GM06990 (cell line): ENCODE measurements at regions not wholly inside any gene's neighbourhood (a gene's known extent, or its start where the extent isn't known, plus 50 kb on each side); places are given as distances from the start of the nearest gene placed in this dataset.

Experiments used
- DNase-seq: peaks from one replicate; pipeline ENCODE4 v3.0.0-alpha.2; 2011; ENCODE audit not compliant: insufficient read length; ENCODE audit errors: extremely low read depth
- H3K27me3 ChIP-seq: replicated peaks from 2 replicates; pipeline ENCODE4 v1.6.0; 2011; ENCODE audit warnings: low read length; ENCODE audit not compliant: control insufficient read depth, insufficient read depth
- H3K36me3 ChIP-seq: 2 replicates; pipeline ENCODE4 v1.5.1; 2011; ENCODE audit warnings: low read length; ENCODE audit not compliant: control insufficient read depth, insufficient read depth
- H3K4me3 ChIP-seq: replicated peaks from 2 replicates; pipeline ENCODE4 v1.5.1; 2011; ENCODE audit warnings: low read depth, mild to moderate bottlenecking, control low read depth, low read length
- TF ChIP-seq, protein P1 (sequence below): IDR thresholded peaks from 2 replicates; pipeline ENCODE4 v1.5.1; 2011; ENCODE audit warnings: low read length, control low read depth, mild to moderate bottlenecking, inconsistent platforms; ENCODE audit not compliant: insufficient read depth, poor library complexity, severe bottlenecking

DNA sequence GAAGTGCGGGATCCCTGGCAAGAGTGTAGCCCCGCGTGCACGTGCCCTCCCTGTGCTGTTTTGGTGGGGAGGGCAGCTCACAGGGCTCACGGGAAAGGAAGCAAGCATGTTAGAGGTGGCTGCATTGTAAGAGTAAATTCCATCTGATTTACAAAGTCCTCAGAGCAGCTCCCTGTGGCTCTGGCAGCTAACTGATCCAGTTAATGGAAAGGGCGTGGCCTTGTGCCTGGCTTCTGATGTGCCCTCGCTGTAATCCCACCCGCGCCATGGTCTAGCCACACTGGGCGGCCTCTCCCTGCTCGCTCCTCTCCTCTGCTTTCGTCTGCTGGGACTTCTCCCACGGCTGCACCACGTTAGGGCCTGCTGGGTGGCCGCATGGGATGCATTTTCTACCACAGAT lies 258.5 kb downstream of the FGF9 start:
- H3K4me3 ChIP-seq = no peak overlapping the region
- no peaks in the 10 kb centered on the region for H3K36me3 ChIP-seq
- H3K27me3 ChIP-seq = no peaks in the 10 kb centered on the region
- no peak for DNase-seq
- TF ChIP-seq, protein P1, sequence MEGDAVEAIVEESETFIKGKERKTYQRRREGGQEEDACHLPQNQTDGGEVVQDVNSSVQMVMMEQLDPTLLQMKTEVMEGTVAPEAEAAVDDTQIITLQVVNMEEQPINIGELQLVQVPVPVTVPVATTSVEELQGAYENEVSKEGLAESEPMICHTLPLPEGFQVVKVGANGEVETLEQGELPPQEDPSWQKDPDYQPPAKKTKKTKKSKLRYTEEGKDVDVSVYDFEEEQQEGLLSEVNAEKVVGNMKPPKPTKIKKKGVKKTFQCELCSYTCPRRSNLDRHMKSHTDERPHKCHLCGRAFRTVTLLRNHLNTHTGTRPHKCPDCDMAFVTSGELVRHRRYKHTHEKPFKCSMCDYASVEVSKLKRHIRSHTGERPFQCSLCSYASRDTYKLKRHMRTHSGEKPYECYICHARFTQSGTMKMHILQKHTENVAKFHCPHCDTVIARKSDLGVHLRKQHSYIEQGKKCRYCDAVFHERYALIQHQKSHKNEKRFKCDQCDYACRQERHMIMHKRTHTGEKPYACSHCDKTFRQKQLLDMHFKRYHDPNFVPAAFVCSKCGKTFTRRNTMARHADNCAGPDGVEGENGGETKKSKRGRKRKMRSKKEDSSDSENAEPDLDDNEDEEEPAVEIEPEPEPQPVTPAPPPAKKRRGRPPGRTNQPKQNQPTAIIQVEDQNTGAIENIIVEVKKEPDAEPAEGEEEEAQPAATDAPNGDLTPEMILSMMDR = no peak

- H3K36me3 ChIP-seq = no peaks in the 10 kb centered on the region
- H3K4me3 ChIP-seq = no peak overlapping the region
- H3K27me3 ChIP-seq = no peaks in the 10 kb centered on the region
- TF ChIP-seq, protein P1 = no peak
- DNase-seq = no peak
These were observed 259.7 kb downstream of the FGF9 start for GRCh38 chr13:21930536-21930935.

GRCh38 chr13:21932578-21932977 lies 261.7 kb downstream of the FGF9 start:
- Histone ChIP-seq H3K27me3 (no peaks in the 10 kb centered on the region), H3K36me3 (no peaks in the 10 kb centered on the region), H3K4me3 (no peak overlapping the region)
- DNase-seq = no peak
- TF ChIP-seq, protein P1 = no peak

DNA sequence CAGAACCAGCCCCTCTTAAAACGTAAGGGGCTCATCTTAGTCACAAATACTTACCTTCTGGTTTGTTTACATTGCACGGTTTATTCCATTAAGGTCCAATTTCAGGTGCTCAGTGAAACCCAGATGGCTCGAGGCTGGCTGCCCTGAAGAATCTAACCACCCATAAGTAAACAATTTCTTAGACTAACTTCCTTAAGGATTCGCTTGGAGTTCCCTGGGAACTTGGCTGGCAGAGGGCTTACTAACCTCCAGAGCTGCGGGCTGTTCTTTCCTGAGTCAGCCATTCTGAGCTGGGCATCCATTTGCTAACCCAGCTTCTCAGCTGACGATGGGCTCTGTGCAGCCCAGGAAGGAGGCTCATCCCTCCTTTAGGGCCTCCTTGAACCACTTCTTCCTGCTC lies 262.1 kb downstream of the FGF9 start:
- H3K36me3 ChIP-seq = no peaks in the 10 kb centered on the region
- TF ChIP-seq, protein P1 = no peak
- no peaks in the 10 kb centered on the region for H3K27me3 ChIP-seq
- H3K4me3 ChIP-seq = no peak overlapping the region
- DNase-seq = no peak

GRCh38 chr13:21934284-21934683 lies 263.4 kb downstream of the FGF9 start:
- Histone ChIP-seq H3K4me3 (no peak overlapping the region), H3K27me3 (no peaks in the 10 kb centered on the region), H3K36me3 (no peaks in the 10 kb centered on the region)
- DNase-seq = no peak
- TF ChIP-seq, protein P1 = no peak

- no peaks in the 10 kb centered on the region for H3K36me3 ChIP-seq
- H3K4me3 ChIP-seq = no peak overlapping the region
- TF ChIP-seq, protein P1 = no peak
- no peak for DNase-seq
- H3K27me3 ChIP-seq = no peaks in the 10 kb centered on the region
These were observed 265.8 kb downstream of the FGF9 start for GRCh38 chr13:21936674-21937073.
